HepG2 (cell line): ENCODE measurements at regions not wholly inside any gene's neighbourhood (a gene's known extent, or its start where the extent isn't known, plus 50 kb on each side); places are given as distances from the start of the nearest gene placed in this dataset.

Experiments
- ATAC-seq: fragments of 200-7000 bp; cut with Tn5 transposase; 3 replicates; pipeline ENCODE4 v1.9.1; 2020; ENCODE audit warnings: mild to moderate bottlenecking, moderate library complexity
- BruUV-seq: library from RNA; stranded (reverse); fragments of 400-500 nt; replicated peaks from 2 replicates; lab custom pipeline; 2021; lab: Mats Ljungman, UMichigan
- CTCF ChIA-PET: fragments of 300-600 bp; formaldehyde crosslinking; extraction: SDS; loops from one replicate; lab custom pipeline; 2021; ENCODE audit warnings: low total read pairs, inconsistent platforms, low intra/inter-chr PET ratio; lab: Yijun Ruan, JAX
- POLR2A ChIA-PET: fragments of 350-600 bp; sonication (Branson Sonifier 250); formaldehyde crosslinking; loops from one replicate; lab custom pipeline; 2020; ENCODE audit warnings: antibody characterized with exemption, inconsistent platforms; lab: Yijun Ruan, JAX
- DNase-seq: peaks from one replicate; pipeline ENCODE4 v3.0.0-alpha.2; 2015; ENCODE audit warnings: low spot score
- FAIRE-seq: peaks from 3 replicates; lab custom pipeline; 2011; peaks lifted over from hg19 to GRCh38; lab: Jason Lieb, UNC
- H2AFZ ChIP-seq: one replicate; pipeline ENCODE4 v1.6.1; 2011; ENCODE audit warnings: low read length, inconsistent platforms
- H3K27ac ChIP-seq: fragments of 300-600 bp; 3 replicates; pipeline ENCODE4 v1.8.0; 2011; ENCODE audit warnings: mixed run types, mild to moderate bottlenecking, mixed read lengths, low read length, inconsistent platforms; ENCODE audit not compliant: insufficient read depth; ENCODE audit errors: extremely low read length
- H3K27me3 ChIP-seq, 2 experiments: fragments of 200-600 bp in 1 of 2; 2 replicates in 1 of 2; 3 replicates in 1 of 2; pipeline versions ENCODE4 v1.6.0 to v1.8.0; 2011; ENCODE audit warnings: low read length in 2 of 2, mild to moderate bottlenecking in 2 of 2, moderate library complexity in 2 of 2, inconsistent platforms in 1 of 2; ENCODE audit not compliant: insufficient read depth in 2 of 2, control insufficient read depth in 1 of 2
- H3K36me3 ChIP-seq, 2 experiments: fragments of 200-600 bp in 1 of 2; replicated peaks in 1 of 2; 2 replicates in 1 of 2; 3 replicates in 1 of 2; pipeline versions ENCODE4 v1.5.1 to v1.8.0; 2011; ENCODE audit warnings: low read length in 2 of 2, inconsistent platforms in 1 of 2; ENCODE audit not compliant: insufficient read depth in 2 of 2, control insufficient read depth in 1 of 2
- H3K4me1 ChIP-seq: 2 replicates; pipeline ENCODE4 v1.5.1; 2012; ENCODE audit warnings: low read length, inconsistent platforms; ENCODE audit not compliant: insufficient read depth
- H3K4me2 ChIP-seq: 2 replicates; pipeline ENCODE4 v1.6.0; 2011; ENCODE audit warnings: low read depth, low read length, inconsistent platforms
- H3K4me3 ChIP-seq, 3 experiments: fragments of 200-600 bp in 1 of 3; sonication (generic), shearing (Covaris generic) in 1 of 3; replicated peaks in 1 of 3; 2 replicates each; pipeline ENCODE4 v1.5.1; 2011 to 2016; ENCODE audit warnings: low read length in 3 of 3, inconsistent platforms in 2 of 3, low read depth in 2 of 3, mild to moderate bottlenecking in 2 of 3, control low read depth in 1 of 3, mixed read lengths in 1 of 3; ENCODE audit not compliant: insufficient read depth in 1 of 3
- H3K79me2 ChIP-seq: one replicate; pipeline ENCODE4 v1.6.1; 2011; ENCODE audit warnings: low read length, inconsistent platforms; ENCODE audit not compliant: insufficient read depth
- H3K9ac ChIP-seq: 2 replicates; pipeline ENCODE4 v1.6.0; 2011; ENCODE audit warnings: mild to moderate bottlenecking, low read depth, low read length, inconsistent platforms; ENCODE audit not compliant: insufficient read depth
- H3K9me3 ChIP-seq: 2 replicates; pipeline ENCODE4 v1.5.1; 2012; ENCODE audit warnings: mild to moderate bottlenecking, low read length
- H4K20me1 ChIP-seq: 2 replicates; pipeline ENCODE4 v1.6.0; 2011; ENCODE audit warnings: inconsistent platforms, mild to moderate bottlenecking, low read length, moderate library complexity; ENCODE audit not compliant: insufficient read depth
- MAFF ChIP-seq: IDR thresholded peaks from 2 replicates; pipeline ENCODE4 v1.6.1; 2011; ENCODE audit warnings: low read depth, low read length, improper control_type of control experiment
- MAFK ChIP-seq, 2 experiments: IDR thresholded peaks in 1 of 2; conservative IDR thresholded peaks in 1 of 2; 2 replicates each; pipeline ENCODE4 v1.6.1; 2011; ENCODE audit warnings: improper control_type of control experiment in 2 of 2, low read length in 2 of 2
- NCOA1 ChIP-seq: sonication (generic); formaldehyde crosslinking; IDR thresholded peaks from 2 replicates; pipeline ENCODE4 v1.9.0; 2021; ENCODE audit warnings: missing genetic modification reagents
- ZBTB44 ChIP-seq: sonication (generic); formaldehyde crosslinking; IDR thresholded peaks from 2 replicates; pipeline ENCODE4 v1.4.0; 2020; ENCODE audit warnings: missing genetic modification reagents
- ZFP90 ChIP-seq: sonication (generic); formaldehyde crosslinking; IDR thresholded peaks from 2 replicates; pipeline ENCODE4 v1.8.0; 2022; ENCODE audit warnings: missing genetic modification reagents, mild to moderate bottlenecking, inconsistent platforms, borderline replicate concordance
- ZSCAN20 ChIP-seq: sonication (generic); formaldehyde crosslinking; IDR thresholded peaks from 2 replicates; pipeline ENCODE4 v1.4.0; 2020; ENCODE audit warnings: missing genetic modification reagents, mild to moderate bottlenecking, borderline replicate concordance
- whole genome bisulfite sequencing: methylation state at CpG from one replicate; pipeline ENCODE4 v1.1.6; 2017; ENCODE audit warnings: low lambda C conversion rate; 5-methylcytosine and 5-hydroxymethylcytosine counted together
- in situ Hi-C: cut with HindIII; loops from 2 replicates; pipeline ENCODE4 v1.10.0; 2017; ENCODE audit warnings: low pct_unique_long_range_greater_than_20kb; ENCODE audit not compliant: extremely low pct_ligation_motif_present
- intact Hi-C: fragments of 100-400 bp; cut with micrococcal nuclease; formaldehyde crosslinking; loops from one replicate; pipeline ENCODE4 v1.10.0; 2022; ENCODE audit not compliant: unreplicated experiment

DNA sequence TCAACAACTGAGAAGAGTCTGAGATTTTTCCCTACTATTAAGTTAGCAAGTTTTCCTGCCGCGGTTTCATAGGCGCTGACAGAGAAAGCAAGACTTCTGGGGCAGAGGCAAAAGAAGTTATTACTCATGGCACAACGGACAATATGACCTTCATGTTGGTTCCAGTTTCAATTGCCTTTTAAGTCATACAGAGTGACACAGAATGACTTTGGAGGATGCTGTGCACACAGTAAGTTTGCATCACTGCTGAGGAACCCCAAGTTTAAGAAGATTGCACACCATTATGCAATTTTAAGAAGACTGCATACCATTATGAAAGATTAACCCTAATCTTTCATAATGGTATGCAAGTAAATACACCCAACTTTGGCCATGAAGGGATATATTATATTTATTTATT lies 626.5 kb upstream of the CHORDC1 start (continued):
- no peak for TF ChIP-seq ZBTB44 (CRISPR knock-in tag)

- BruUV-seq: no TSS peak
- no peak for FAIRE-seq
Observed at GRCh38 chr11:90847268-90847886, 624.5 kb upstream of the CHORDC1 start.

DNA sequence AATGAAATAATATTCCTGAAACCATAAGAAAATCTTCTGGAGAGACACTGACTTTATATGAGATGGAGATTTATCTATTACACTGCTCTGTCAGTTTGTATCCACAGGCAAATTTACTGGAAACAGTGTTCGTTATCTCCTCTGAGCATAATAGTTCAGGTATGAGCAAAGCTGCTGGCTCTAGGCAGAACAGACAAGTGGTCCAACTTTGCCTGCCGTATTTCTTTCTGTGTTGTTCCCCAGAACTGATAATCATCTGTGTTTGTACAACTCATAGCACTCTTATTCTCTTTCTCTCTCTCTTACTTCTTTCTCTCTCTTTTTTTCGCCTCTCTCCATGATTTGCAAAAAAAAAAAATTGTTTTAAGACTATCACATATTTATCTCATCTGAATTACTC lies 623.8 kb upstream of the CHORDC1 start:
- ATAC-seq (no peak), FAIRE-seq (no peak), DNase-seq (no peak)
- POLR2A ChIA-PET: no interaction called here
- CTCF ChIA-PET: no interaction called here
- no peaks in the 10 kb centered on the region for H3K79me2 ChIP-seq
- in situ Hi-C loops: no loop called here
- TF ChIP-seq NCOA1 (no peak), ZFP90 (CRISPR knock-in tag) (no peak)
- H4K20me1 ChIP-seq: no peaks in the 10 kb centered on the region
- BruUV-seq: no TSS peak
- 32% methylated on average over 3 of the region's 3 CpGs for WGBS
- H3K4me3 ChIP-seq: no peak overlapping the region
- no peak overlapping the region for H3K4me2 ChIP-seq
- intact Hi-C loops: no loop called here
- H3K27me3 ChIP-seq: no peaks in the 10 kb centered on the region
- no peak overlapping the region for H3K9ac ChIP-seq
- H3K9me3 ChIP-seq: no peaks in the 10 kb centered on the region
- H3K27ac ChIP-seq: no peak overlapping the region
- no peak overlapping the region for H2AFZ ChIP-seq
- no peaks in the 10 kb centered on the region for H3K4me1 ChIP-seq
- H3K36me3 ChIP-seq: no peaks in the 10 kb centered on the region

More at GRCh38 chr11:90847268-90847886, 624.5 kb upstream of the CHORDC1 start:
- Histone ChIP-seq H3K9me3 (no peaks in the 10 kb centered on the region), H4K20me1 (no peaks in the 10 kb centered on the region), H3K79me2 (no peaks in the 10 kb centered on the region), H3K4me2 (no peak overlapping the region), H3K4me3 (no peak overlapping the region), H3K36me3 (no peaks in the 10 kb centered on the region), H3K9ac (no peak overlapping the region), H3K27me3 (no peaks in the 10 kb centered on the region), H3K27ac (no peak overlapping the region), H2AFZ (no peak overlapping the region), H3K4me1 (no peaks in the 10 kb centered on the region)
- ChIA-PET POLR2A (no interaction called here), CTCF (no interaction called here)
- in situ Hi-C loops (no loop called here), intact Hi-C loops (no loop called here)
- TF ChIP-seq MAFK (conservative IDR thresholded peaks at IDR 0.05 in 1 of 2, IDR thresholded peaks at IDR 0.05 in 1 of 2; ENCODE audit: low read length in 2 of 2): peak in 1 of 2 experiments; percentile 39; a peak in 2 of 4 replicates
- TF ChIP-seq MAFF: 0 out of 2 replicates have a peak, but pooled peaks have one; percentile 14
- TF ChIP-seq ZSCAN20 (CRISPR knock-in tag): no peak
- no peak for ATAC-seq
- WGBS: 24% methylated on average over 1 of the region's 1 CpG
- no peak for DNase-seq
